GM23248 (cell line): ENCODE measurements at regions not wholly inside any gene's neighbourhood (a gene's known extent, or its start where the extent isn't known, plus 50 kb on each side); places are given as distances from the start of the nearest gene placed in this dataset.

ENCODE experiments used
- EZH2 ChIP-seq: fragments of 200-600 bp; sonication (generic); IDR thresholded peaks from 2 replicates; pipeline ENCODE4 v1.6.1; 2018; ENCODE audit warnings: antibody characterized with exemption, mild to moderate bottlenecking; ENCODE audit not compliant: insufficient read depth, poor library complexity, severe bottlenecking
- EZH2phosphoT487 ChIP-seq: fragments of 200-600 bp; sonication (generic); IDR thresholded peaks from 2 replicates; pipeline ENCODE4 v1.6.1; 2018; ENCODE audit warnings: antibody characterized with exemption, moderate library complexity, mild to moderate bottlenecking, low read depth; ENCODE audit not compliant: insufficient read depth

GRCh38 chr10:118175148-118175547 lies 128.4 kb upstream of the RAB11FIP2 start:
- TF ChIP-seq EZH2, result no peak
- no peak for TF ChIP-seq EZH2phosphoT487
